ENCODE measurements at regions not wholly inside any gene's neighbourhood (a gene's known extent, or its start where the extent isn't known, plus 50 kb on each side); places are given as distances from the start of the nearest gene placed in this dataset.

GRCh38 chr5:116666901-116667300 lies 92.3 kb upstream of the SEMA6A start:
- TF ChIP-seq CTCF (IDR thresholded peaks at IDR 0.05) (no peak), POLR2AphosphoS5 (IDR thresholded peaks at IDR 0.05; ENCODE audit: insufficient read depth in 1 of 2, low read depth in 1 of 2) (no peak), POLR2A (IDR thresholded peaks at IDR 0.05) (no peak)
- no peaks in the 10 kb centered on the region for H3K36me3 ChIP-seq
- intact Hi-C loops (cut with DNase I) = no loop called here
- no peak overlapping the region for H3K4me3 ChIP-seq
- no peaks in the 10 kb centered on the region for H3K4me1 ChIP-seq
- H3K27me3 ChIP-seq = no peaks in the 10 kb centered on the region
- no peak overlapping the region for H3K27ac ChIP-seq
- no peaks in the 10 kb centered on the region for H3K9me3 ChIP-seq
- DNase-seq (ENCODE audit: extremely low spot score in 2 of 2) = no peak

GRCh38 chr5:116664988-116665387 lies 90.4 kb upstream of the SEMA6A start:
- TF ChIP-seq POLR2A (IDR thresholded peaks at IDR 0.05) (no peak), POLR2AphosphoS5 (IDR thresholded peaks at IDR 0.05; ENCODE audit: insufficient read depth in 1 of 2, low read depth in 1 of 2) (no peak)
- DNase-seq (ENCODE audit: extremely low spot score in 2 of 2) = no peak
- no peaks in the 10 kb centered on the region for H3K27me3 ChIP-seq
- H3K4me1 ChIP-seq = no peaks in the 10 kb centered on the region
- intact Hi-C loops (cut with DNase I) = no loop called here
- H3K27ac ChIP-seq = no peak overlapping the region
- no peaks in the 10 kb centered on the region for H3K36me3 ChIP-seq
- no peaks in the 10 kb centered on the region for H3K9me3 ChIP-seq
- no peak overlapping the region for H3K4me3 ChIP-seq

GRCh38 chr5:116663081-116663480 lies 88.5 kb upstream of the SEMA6A start:
- no peaks in the 10 kb centered on the region for H3K27me3 ChIP-seq
- no peaks in the 10 kb centered on the region for H3K36me3 ChIP-seq
- no peak for TF ChIP-seq POLR2A (IDR thresholded peaks at IDR 0.05)
- TF ChIP-seq POLR2AphosphoS5 (IDR thresholded peaks at IDR 0.05; ENCODE audit: insufficient read depth in 1 of 2, low read depth in 1 of 2) = no peak
- TF ChIP-seq CTCF (IDR thresholded peaks at IDR 0.05) = no peak
- intact Hi-C loops (cut with DNase I) = no loop called here
- no peak overlapping the region for H3K27ac ChIP-seq
- no peak for DNase-seq (ENCODE audit: extremely low spot score in 2 of 2)
- H3K4me1 ChIP-seq = no peaks in the 10 kb centered on the region
- no peak overlapping the region for H3K4me3 ChIP-seq
- H3K9me3 ChIP-seq = no peaks in the 10 kb centered on the region

- Histone ChIP-seq H3K27me3 (no peaks in the 10 kb centered on the region), H3K36me3 (no peaks in the 10 kb centered on the region), H3K9me3 (no peaks in the 10 kb centered on the region), H3K4me1 (no peaks in the 10 kb centered on the region), H3K27ac (no peak overlapping the region), H3K4me3 (no peak overlapping the region)
- intact Hi-C loops (cut with DNase I) = no loop called here
- TF ChIP-seq POLR2AphosphoS5 (IDR thresholded peaks at IDR 0.05; ENCODE audit: insufficient read depth in 1 of 2, low read depth in 1 of 2) (no peak), POLR2A (IDR thresholded peaks at IDR 0.05) (no peak), CTCF (IDR thresholded peaks at IDR 0.05) (no peak)
- no peak for DNase-seq (ENCODE audit: extremely low spot score in 2 of 2)
These were observed 86.8 kb upstream of the SEMA6A start for GRCh38 chr5:116661419-116661818.

- H3K36me3 ChIP-seq = no peaks in the 10 kb centered on the region
- H3K27ac ChIP-seq = no peak overlapping the region
- no peaks in the 10 kb centered on the region for H3K9me3 ChIP-seq
- intact Hi-C loops (cut with DNase I) = no loop called here
- H3K27me3 ChIP-seq = no peaks in the 10 kb centered on the region
- no peak overlapping the region for H3K4me3 ChIP-seq
- no peak for DNase-seq (ENCODE audit: extremely low spot score in 2 of 2)
- no peak for TF ChIP-seq CTCF (IDR thresholded peaks at IDR 0.05)
- no peak for TF ChIP-seq POLR2A (IDR thresholded peaks at IDR 0.05)
- TF ChIP-seq POLR2AphosphoS5 (IDR thresholded peaks at IDR 0.05; ENCODE audit: insufficient read depth in 1 of 2, low read depth in 1 of 2) = no peak
- no peaks in the 10 kb centered on the region for H3K4me1 ChIP-seq
These were observed 86.3 kb upstream of the SEMA6A start for GRCh38 chr5:116660929-116661328.

- Histone ChIP-seq H3K27me3 (no peaks in the 10 kb centered on the region), H3K4me3 (no peak overlapping the region), H3K27ac (no peak overlapping the region), H3K9me3 (no peaks in the 10 kb centered on the region), H3K4me1 (no peaks in the 10 kb centered on the region), H3K36me3 (no peaks in the 10 kb centered on the region)
- no peak for DNase-seq (ENCODE audit: extremely low spot score in 2 of 2)
- intact Hi-C loops (cut with DNase I) = no loop called here
- no peak for TF ChIP-seq CTCF (IDR thresholded peaks at IDR 0.05)
- no peak for TF ChIP-seq POLR2AphosphoS5 (IDR thresholded peaks at IDR 0.05; ENCODE audit: insufficient read depth in 1 of 2, low read depth in 1 of 2)
- no peak for TF ChIP-seq POLR2A (IDR thresholded peaks at IDR 0.05)
These were observed 84.2 kb upstream of the SEMA6A start for GRCh38 chr5:116658830-116659229.

All from vagina (tissue), 2 donors.